ENCODE measurements at regions not wholly inside any gene's neighbourhood (a gene's known extent, or its start where the extent isn't known, plus 50 kb on each side); places are given as distances from the start of the nearest gene placed in this dataset.

DNA sequence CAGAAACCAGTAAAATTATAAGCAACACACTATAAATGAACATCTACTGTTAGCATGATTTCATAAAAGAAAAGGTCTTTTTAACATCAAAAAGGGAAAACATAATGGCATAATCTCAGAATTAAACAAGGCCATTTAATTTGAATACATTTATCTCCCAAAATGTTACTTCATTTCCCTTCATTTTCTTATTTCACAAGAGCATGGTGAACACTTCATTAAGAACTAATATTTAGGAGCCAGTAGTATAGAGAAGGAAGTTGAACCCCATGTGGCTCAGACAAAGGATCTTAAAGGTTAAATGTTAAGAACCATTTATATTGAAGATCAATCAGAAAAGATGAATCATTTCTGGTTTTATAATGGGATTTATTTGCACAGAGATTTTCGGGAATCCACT, 981.7 kb downstream of the TTLL7 start:
- DNase-seq: no peak

DNA sequence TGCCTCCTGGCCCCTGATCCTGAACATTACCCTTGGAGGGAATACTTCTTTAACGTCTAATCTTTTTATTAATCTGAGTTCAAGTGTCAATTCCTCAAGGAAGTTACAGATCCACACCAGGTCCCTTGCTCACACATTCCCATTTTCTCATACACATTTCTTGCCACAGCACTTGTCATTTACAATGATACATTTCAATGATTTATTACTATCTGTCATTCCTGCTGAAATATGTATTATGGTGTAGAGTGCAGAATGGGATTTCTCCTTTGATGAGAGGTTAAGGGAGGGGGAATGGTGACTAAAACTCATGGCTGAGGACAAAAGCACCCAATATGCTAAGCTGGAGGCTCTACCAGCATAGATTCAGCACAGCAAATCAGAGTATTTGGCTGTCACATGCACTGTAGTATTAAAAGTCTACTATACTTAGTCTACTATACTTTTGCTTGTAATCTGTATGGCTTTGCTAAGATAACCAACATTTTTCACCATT, 982.5 kb downstream of the TTLL7 start:
- no peak for DNase-seq

GRCh38 chr1:83015163-83015562, 983.8 kb downstream of the TTLL7 start:
- DNase-seq: no peak

DNA sequence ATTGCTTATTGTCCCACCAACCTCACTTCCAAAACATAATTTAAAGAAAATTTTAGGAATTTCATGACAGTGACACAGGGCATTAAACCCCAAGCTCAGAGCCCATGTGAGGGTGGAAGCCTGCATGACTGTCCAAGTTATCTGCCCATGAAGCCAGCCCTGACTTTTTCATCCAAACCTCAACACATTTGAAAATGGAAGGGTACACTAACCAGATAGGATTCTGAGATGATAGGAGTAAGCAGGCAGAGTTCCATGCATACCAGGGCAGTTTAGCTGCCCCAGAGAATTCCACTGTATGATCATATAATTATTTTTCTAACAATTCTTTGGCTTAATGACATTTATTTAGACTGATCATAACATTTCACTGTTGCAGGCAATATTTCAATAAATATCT, 986.0 kb downstream of the TTLL7 start:
- DNase-seq: no peak

- DNase-seq: no peak
Measured at GRCh38 chr1:83011265-83011664, 987.7 kb downstream of the TTLL7 start.

DNA sequence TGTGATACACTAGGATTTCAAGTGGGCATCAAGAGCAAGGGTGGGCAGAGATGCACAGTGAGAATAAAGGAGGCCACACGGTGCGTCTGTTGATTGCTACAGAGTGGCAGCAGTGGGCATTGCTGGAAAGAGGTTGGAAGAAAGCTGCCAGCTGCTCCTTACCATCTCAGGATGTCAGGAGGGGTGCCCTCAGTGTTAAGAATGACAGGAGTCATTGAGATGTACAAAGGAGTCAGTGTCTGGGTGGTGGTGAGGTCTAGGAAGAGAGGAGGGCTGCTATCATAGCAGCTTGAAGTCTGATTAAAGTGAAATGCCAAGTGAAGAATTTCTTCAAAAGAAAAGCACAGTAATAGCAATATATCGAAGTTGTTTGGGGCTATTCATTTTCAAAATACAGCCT, 992.7 kb downstream of the TTLL7 start:
- no peak for DNase-seq

- no peak for DNase-seq
Measured at GRCh38 chr1:83000286-83000685, 998.6 kb downstream of the TTLL7 start.

GRCh38 chr1:82995951-82996350, 1003.0 kb downstream of the TTLL7 start:
- DNase-seq: no peak

- no peak for DNase-seq
Measured at GRCh38 chr1:82994616-82995263, 1004.2 kb downstream of the TTLL7 start.

GRCh38 chr1:82991569-82991968, 1007.4 kb downstream of the TTLL7 start:
- no peak for DNase-seq

- DNase-seq: no peak
Measured at GRCh38 chr1:82979593-82980236, 1019.2 kb downstream of the TTLL7 start.

GRCh38 chr1:82978461-82979324, 1020.2 kb downstream of the TTLL7 start:
- DNase-seq: no peak

GRCh38 chr1:82972841-82973553, 1025.9 kb downstream of the TTLL7 start:
- DNase-seq: no peak

DNA sequence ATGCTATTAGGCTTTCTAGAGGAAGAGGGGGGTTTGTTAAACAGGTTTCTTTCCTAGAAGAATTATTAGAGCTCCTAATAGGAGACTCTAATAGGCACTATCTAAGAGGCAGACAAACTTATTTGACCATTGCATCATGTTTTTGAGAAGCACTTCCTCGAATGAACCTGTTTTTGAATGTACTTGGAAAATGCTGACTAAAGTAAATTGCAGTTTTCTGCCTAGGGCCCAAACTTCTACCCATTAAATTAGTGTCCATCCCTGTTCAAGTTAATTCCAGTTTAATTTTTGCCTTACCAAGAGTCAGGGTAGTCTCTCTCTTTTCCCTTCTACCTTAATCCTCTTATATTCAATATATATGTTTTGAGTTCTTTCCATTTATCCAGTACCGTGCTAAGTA, 1029.6 kb downstream of the TTLL7 start:
- DNase-seq: no peak

- DNase-seq: no peak
Measured at GRCh38 chr1:82962658-82963057, 1036.3 kb downstream of the TTLL7 start.

- no peak for DNase-seq
Measured at GRCh38 chr1:82950606-82951200, 1048.2 kb downstream of the TTLL7 start.

DNA sequence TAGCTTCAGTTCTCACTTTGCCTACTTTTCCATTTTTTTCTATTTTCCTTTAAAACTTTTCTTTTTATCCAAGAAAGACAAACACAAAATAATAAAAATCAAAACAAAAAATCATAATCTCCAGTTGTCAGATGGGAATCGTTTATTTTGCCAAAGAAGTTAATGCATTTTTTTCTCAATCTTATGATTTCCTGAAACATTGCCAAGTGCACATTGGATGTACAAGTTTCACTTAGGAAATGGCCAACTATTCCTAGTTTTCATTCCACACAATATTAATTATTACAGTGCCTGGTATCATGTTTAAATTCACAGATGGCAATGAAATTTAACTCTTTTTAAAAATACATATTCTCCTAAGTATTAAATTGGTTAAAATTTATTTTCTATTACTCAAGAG, 1050.5 kb downstream of the TTLL7 start:
- DNase-seq: no peak

GRCh38 chr1:82947278-82947677, 1051.7 kb downstream of the TTLL7 start:
- DNase-seq: no peak

GRCh38 chr1:82946096-82946605, 1052.8 kb downstream of the TTLL7 start:
- DNase-seq: no peak

GRCh38 chr1:82944822-82945221, 1054.1 kb downstream of the TTLL7 start:
- no peak for DNase-seq

- no peak for DNase-seq
Measured at GRCh38 chr1:82934074-82934473, 1064.9 kb downstream of the TTLL7 start.

- DNase-seq: no peak
Measured at GRCh38 chr1:82932727-82933126, 1066.2 kb downstream of the TTLL7 start.
